IMR-90 (cell line): ENCODE measurements at regions not wholly inside any gene's neighbourhood (a gene's known extent, or its start where the extent isn't known, plus 50 kb on each side); places are given as distances from the start of the nearest gene placed in this dataset.

Source experiments
- BHLHE40 ChIP-seq: fragments of 150-350 bp; IDR thresholded peaks from 2 replicates; pipeline ENCODE4 v1.6.1; 2016; ENCODE audit warnings: mild to moderate bottlenecking, low read depth, low read length
- CEBPB ChIP-seq: IDR thresholded peaks from 2 replicates; pipeline ENCODE4 v1.6.1; 2012; ENCODE audit warnings: low read depth, low read length, improper control_type of control experiment
- CTCF ChIP-seq: conservative IDR thresholded peaks from 2 replicates; pipeline ENCODE4 v1.5.1; 2012; ENCODE audit warnings: mild to moderate bottlenecking, low read depth, low read length, improper control_type of control experiment
- ELK1 ChIP-seq: fragments of 150-350 bp; IDR thresholded peaks from 2 replicates; pipeline ENCODE4 v1.6.1; 2016; ENCODE audit warnings: low read depth, mild to moderate bottlenecking, low read length, moderate library complexity, borderline replicate concordance
- MAFK ChIP-seq: IDR thresholded peaks from 2 replicates; pipeline ENCODE4 v1.6.1; 2012; ENCODE audit warnings: low read depth, low read length, improper control_type of control experiment
- MXI1 ChIP-seq: IDR thresholded peaks from 2 replicates; pipeline ENCODE4 v1.6.1; 2012; ENCODE audit warnings: low read depth, mild to moderate bottlenecking, low read length, moderate library complexity, borderline replicate concordance
- NFE2L2 ChIP-seq: fragments of 150-350 bp; IDR thresholded peaks from 2 replicates; pipeline ENCODE4 v1.6.1; 2016; ENCODE audit warnings: low read depth, mild to moderate bottlenecking, low read length
- POLR2A ChIP-seq: IDR thresholded peaks from 2 replicates; pipeline ENCODE4 v1.6.1; 2012; ENCODE audit warnings: mild to moderate bottlenecking, low read depth, low read length
- RAD21 ChIP-seq: IDR thresholded peaks from 2 replicates; pipeline ENCODE4 v1.6.1; 2012; ENCODE audit warnings: low read length, improper control_type of control experiment
- RCOR1 ChIP-seq: IDR thresholded peaks from 2 replicates; pipeline ENCODE4 v1.6.1; 2012; ENCODE audit warnings: mild to moderate bottlenecking, low read length, improper control_type of control experiment; ENCODE audit not compliant: insufficient replicate concordance
- USF2 ChIP-seq: fragments of 150-350 bp; IDR thresholded peaks from 2 replicates; pipeline ENCODE4 v1.6.1; 2017; ENCODE audit warnings: mild to moderate bottlenecking, antibody characterized with exemption, low read length, low read depth

- TF ChIP-seq CTCF (no peak), POLR2A (no peak), MXI1 (no peak), CEBPB (no peak), RCOR1 (no peak), MAFK (no peak), ELK1 (no peak), NFE2L2 (no peak), USF2 (no peak), RAD21 (no peak), BHLHE40 (no peak)
Observed at GRCh38 chr6:1037430-1038202, 274.3 kb upstream of the FOXQ1 start.
